Liver (tissue), 3 donors: ENCODE measurements at regions not wholly inside any gene's neighbourhood (a gene's known extent, or its start where the extent isn't known, plus 50 kb on each side); places are given as distances from the start of the nearest gene placed in this dataset.

Experiments
- CTCF ChIP-seq: fragments of 150-350 bp; IDR thresholded peaks from 2 replicates; pipeline ENCODE4 v1.5.1; 2017; ENCODE audit warnings: improper control_type of control experiment, low read depth, low read length; ENCODE audit not compliant: missing input control
- HNF4A ChIP-seq, 2 donors: conservative IDR thresholded peaks; 2 replicates each; pipeline ENCODE4 v1.6.1; 2016; ENCODE audit warnings: antibody characterized with exemption in 2 of 2, mild to moderate bottlenecking in 2 of 2
- MAX ChIP-seq: IDR thresholded peaks from 2 replicates; pipeline ENCODE4 v1.6.1; 2016; ENCODE audit warnings: antibody characterized with exemption
- REST ChIP-seq: IDR thresholded peaks from 2 replicates; pipeline ENCODE4 v1.6.1; 2016; ENCODE audit warnings: antibody characterized with exemption, mild to moderate bottlenecking
- RXRA ChIP-seq, 2 donors: IDR thresholded peaks; 2 replicates each; pipeline ENCODE4 v1.6.1; 2017 to 2018; ENCODE audit warnings: antibody characterized with exemption in 2 of 2, mild to moderate bottlenecking in 1 of 2
- TAF1 ChIP-seq: conservative IDR thresholded peaks from 2 replicates; pipeline ENCODE4 v1.6.1; 2016; ENCODE audit warnings: antibody characterized with exemption, mild to moderate bottlenecking
- YY1 ChIP-seq: IDR thresholded peaks from 2 replicates; pipeline ENCODE4 v1.6.1; 2016; ENCODE audit warnings: antibody characterized with exemption, mild to moderate bottlenecking
- donor health status: healthy.
- donor health status: healthy.

- TF ChIP-seq CTCF (no peak), YY1 (no peak), TAF1 (no peak), HNF4A (conservative IDR thresholded peaks at IDR 0.05) (no peak), RXRA (IDR thresholded peaks at IDR 0.05) (no peak), MAX (no peak), REST (no peak)
Observed at GRCh38 chr14:80100681-80101080, 110.6 kb downstream of the DIO2 start.
